HAP-1 (cell line): ENCODE measurements at regions not wholly inside any gene's neighbourhood (a gene's known extent, or its start where the extent isn't known, plus 50 kb on each side); places are given as distances from the start of the nearest gene placed in this dataset.

Source experiments
- DNase-seq, 2 experiments: peaks; one replicate each; pipeline ENCODE4 v3.0.0-alpha.2; 2016 to 2020; ENCODE audit warnings: low spot score in 2 of 2
- H3K27me3 ChIP-seq: fragments of 250-450 bp; sonication (Bioruptor Pico); 2 replicates; pipeline ENCODE4 v1.5.1; 2020; ENCODE audit warnings: low read depth, mild to moderate bottlenecking, moderate library complexity
- H3K36me3 ChIP-seq: fragments of 250-450 bp; sonication (Bioruptor Pico); replicated peaks from 2 replicates; pipeline ENCODE4 v1.5.1; 2020; ENCODE audit warnings: mild to moderate bottlenecking
- H3K4me1 ChIP-seq: fragments of 250-450 bp; sonication (Bioruptor Pico); 2 replicates; pipeline ENCODE4 v1.5.1; 2020; ENCODE audit warnings: mild to moderate bottlenecking
- H3K4me3 ChIP-seq: fragments of 250-450 bp; sonication (Bioruptor Pico); 2 replicates; pipeline ENCODE4 v1.5.1; 2020; ENCODE audit warnings: mild to moderate bottlenecking, moderate library complexity
- H3K9me3 ChIP-seq: fragments of 250-450 bp; sonication (Bioruptor Pico); 2 replicates; pipeline ENCODE4 v1.5.1; 2020; ENCODE audit warnings: mild to moderate bottlenecking, moderate library complexity
- in situ Hi-C: fragments of 300-500 bp; cut with MboI; formaldehyde crosslinking; loops from 3 replicates; pipeline ENCODE4 v1.14.3; 2020; ENCODE audit warnings: low sequenced_read_pairs, inconsistent platforms, mixed read lengths

DNA sequence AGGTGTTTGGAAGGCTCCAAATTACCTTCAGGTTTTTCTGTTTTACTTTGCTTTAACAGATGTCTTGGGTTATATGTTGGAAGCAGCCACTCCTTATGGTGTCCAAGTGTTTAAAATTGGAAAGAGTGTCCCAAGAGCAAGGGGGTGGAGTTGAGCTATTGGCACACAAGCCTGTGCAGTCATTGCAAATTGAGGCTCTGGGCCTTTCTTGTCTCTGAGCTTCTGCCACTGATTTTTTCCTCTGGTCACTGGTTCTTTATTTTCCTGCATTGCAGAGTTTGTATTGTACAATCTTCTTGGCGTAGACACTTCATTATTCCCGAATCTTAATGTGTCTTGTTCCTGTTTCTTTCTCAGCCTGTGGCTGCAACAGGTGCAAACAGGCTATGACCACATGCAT lies 598.8 kb downstream of the RNF144B start:
- H3K36me3 ChIP-seq = no peaks in the 10 kb centered on the region
- H3K9me3 ChIP-seq = no peaks in the 10 kb centered on the region
- H3K4me3 ChIP-seq = no peak overlapping the region
- no peaks in the 10 kb centered on the region for H3K4me1 ChIP-seq
- no peak for DNase-seq
- no peaks in the 10 kb centered on the region for H3K27me3 ChIP-seq
- in situ Hi-C loops = no loop called here

GRCh38 chr6:18988636-18989035 lies 601.5 kb downstream of the RNF144B start:
- no peak for DNase-seq
- Histone ChIP-seq H3K4me1 (no peaks in the 10 kb centered on the region), H3K27me3 (no peaks in the 10 kb centered on the region), H3K36me3 (no peaks in the 10 kb centered on the region), H3K4me3 (no peak overlapping the region), H3K9me3 (no peaks in the 10 kb centered on the region)
- in situ Hi-C loops = no loop called here

GRCh38 chr6:18990059-18990978 lies 603.2 kb downstream of the RNF144B start:
- H3K4me3 ChIP-seq = no peak overlapping the region

DNA sequence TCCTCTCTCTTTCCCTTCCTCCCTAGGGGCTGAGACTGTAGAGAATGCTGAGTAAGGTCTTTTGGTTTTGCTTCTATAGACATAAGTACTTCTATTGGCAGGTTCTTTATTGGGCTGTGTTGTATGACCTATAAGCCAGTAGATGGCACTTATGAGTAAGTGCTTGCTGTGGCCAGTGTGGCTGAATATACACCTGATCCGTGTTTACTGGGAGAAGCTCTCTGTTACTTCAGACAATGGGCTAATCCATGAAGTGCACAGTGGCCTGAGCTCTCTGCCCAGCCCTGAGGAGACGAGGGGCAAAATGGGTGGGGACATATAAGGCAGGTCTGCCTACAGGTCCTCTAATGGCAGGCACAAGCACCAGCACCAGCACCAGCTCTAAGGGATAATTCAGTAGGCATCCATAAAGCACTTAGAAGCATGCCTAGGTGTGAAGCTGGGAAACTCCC lies 610.3 kb downstream of the RNF144B start:
- peak; percentile 12 to 42 for DNase-seq
- Histone ChIP-seq H3K36me3 (no peaks in the 10 kb centered on the region), H3K27me3 (no peaks in the 10 kb centered on the region), H3K9me3 (no peaks in the 10 kb centered on the region), H3K4me3 (no peak overlapping the region), H3K4me1 (no peaks in the 10 kb centered on the region)
- in situ Hi-C loops = no loop called here

More at GRCh38 chr6:18990059-18990978, 603.2 kb downstream of the RNF144B start:
- peak; percentile 34 to 84 for DNase-seq
- Histone ChIP-seq H3K9me3 (no peaks in the 10 kb centered on the region), H3K4me1 (no peaks in the 10 kb centered on the region), H3K36me3 (no peaks in the 10 kb centered on the region), H3K27me3 (no peaks in the 10 kb centered on the region)
- in situ Hi-C loops = no loop called here

DNA sequence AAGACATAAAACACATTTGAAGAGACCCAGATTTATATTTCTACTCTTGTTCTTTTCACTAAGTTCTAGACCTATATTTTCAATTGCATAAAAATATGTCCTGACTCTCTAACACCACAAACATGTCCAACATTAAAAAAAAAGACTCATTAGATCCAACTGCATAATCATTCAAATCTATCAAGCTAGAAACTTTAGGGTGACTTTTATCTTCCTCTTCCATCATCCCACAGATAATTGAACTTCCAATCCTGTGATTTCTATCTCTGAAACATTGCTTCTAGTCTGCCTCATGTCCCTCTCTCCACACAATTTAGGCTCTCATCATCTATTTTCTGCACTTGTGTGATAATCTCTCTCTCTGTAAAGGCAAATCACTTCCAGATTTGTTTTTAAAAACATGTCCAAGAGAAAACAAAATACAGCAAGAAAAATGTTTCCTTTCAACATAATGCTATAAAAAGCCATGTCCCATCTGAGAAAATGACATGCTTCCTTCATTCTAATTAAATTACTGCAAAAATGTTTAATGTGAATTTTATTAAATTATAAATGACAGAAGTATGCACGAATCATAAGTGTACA lies 615.9 kb downstream of the RNF144B start:
- no peaks in the 10 kb centered on the region for H3K4me1 ChIP-seq
- in situ Hi-C loops = no loop called here

GRCh38 chr6:19004176-19004575 lies 617.0 kb downstream of the RNF144B start:
- H3K4me1 ChIP-seq = no peaks in the 10 kb centered on the region
- DNase-seq = no peak
- H3K9me3 ChIP-seq = no peaks in the 10 kb centered on the region
- no peaks in the 10 kb centered on the region for H3K36me3 ChIP-seq
- H3K4me3 ChIP-seq = no peak overlapping the region
- H3K27me3 ChIP-seq = 0 out of 2 replicates have a peak, but pooled peaks cover 2% of the 10 kb centered on the region
- in situ Hi-C loops = no loop called here

More for the DNA sequence above, 615.9 kb downstream of the RNF144B start:
- no peaks in the 10 kb centered on the region for H3K36me3 ChIP-seq
- 0 out of 2 replicates have a peak, but pooled peaks cover 2% of the 10 kb centered on the region for H3K27me3 ChIP-seq
- no peaks in the 10 kb centered on the region for H3K9me3 ChIP-seq
- DNase-seq = no peak
- H3K4me3 ChIP-seq = no peak overlapping the region

DNA sequence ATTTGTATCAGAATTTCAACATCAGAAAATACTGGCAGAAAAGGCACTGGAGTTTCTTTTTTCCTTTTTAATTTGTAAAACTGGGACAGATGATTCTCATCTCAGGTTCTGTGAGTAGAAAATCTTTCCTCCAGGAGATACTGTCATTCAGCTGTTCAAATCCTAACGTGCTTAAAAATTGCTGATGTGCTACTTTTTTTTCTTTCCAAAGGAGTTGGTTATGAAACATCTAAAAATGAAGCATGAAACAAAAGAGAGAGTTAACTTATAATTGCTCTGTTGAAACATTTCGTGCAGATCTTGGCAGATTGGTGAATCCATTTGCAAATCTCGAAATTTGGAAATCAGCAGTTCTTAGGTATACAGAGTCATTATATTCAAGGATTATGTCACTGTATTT lies 622.6 kb downstream of the RNF144B start:
- Histone ChIP-seq H3K27me3 (no peaks in the 10 kb centered on the region), H3K36me3 (no peaks in the 10 kb centered on the region), H3K9me3 (no peaks in the 10 kb centered on the region), H3K4me3 (no peak overlapping the region), H3K4me1 (no peaks in the 10 kb centered on the region)
- DNase-seq = no peak
- in situ Hi-C loops = no loop called here

DNA sequence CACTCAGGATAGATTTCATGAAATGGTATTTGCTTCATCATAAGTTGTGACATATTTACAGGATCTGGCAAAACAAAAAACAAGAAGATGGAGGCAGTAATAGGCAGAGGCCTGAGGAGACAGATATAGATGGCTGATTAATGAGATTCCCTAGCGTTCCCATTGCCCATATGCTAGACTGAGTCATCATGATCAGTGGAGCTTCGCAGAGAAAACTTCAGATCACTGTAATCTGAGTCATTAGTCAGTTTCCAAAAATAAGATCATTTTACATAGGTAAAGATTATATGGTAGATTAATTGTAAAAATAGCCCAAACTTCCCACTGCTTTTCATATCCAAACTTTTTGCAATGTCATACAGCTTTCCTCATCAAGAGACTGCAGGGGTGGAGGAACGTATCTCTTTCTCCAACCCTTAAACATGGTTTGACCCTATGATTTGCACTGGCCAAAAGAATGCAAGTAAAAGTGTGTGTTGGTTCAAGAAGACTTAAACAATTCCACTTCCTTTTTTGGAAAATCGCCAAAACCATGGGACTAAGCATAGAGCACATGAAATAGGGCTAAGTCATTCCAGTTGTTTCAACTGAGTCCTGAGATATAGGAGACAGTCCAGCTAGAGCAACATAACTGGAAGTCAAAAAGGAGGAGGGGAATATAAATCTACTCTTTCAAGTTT lies 626.0 kb downstream of the RNF144B start:
- DNase-seq = no peak
- no peaks in the 10 kb centered on the region for H3K27me3 ChIP-seq
- no peaks in the 10 kb centered on the region for H3K36me3 ChIP-seq
- no peaks in the 10 kb centered on the region for H3K9me3 ChIP-seq
- H3K4me1 ChIP-seq = no peaks in the 10 kb centered on the region
- H3K4me3 ChIP-seq = no peak overlapping the region
- in situ Hi-C loops = no loop called here

GRCh38 chr6:19024737-19025136 lies 637.6 kb downstream of the RNF144B start:
- H3K36me3 ChIP-seq = no peaks in the 10 kb centered on the region
- H3K4me3 ChIP-seq = no peak overlapping the region
- no peaks in the 10 kb centered on the region for H3K4me1 ChIP-seq
- DNase-seq = peak; percentile 5 to 11
- in situ Hi-C loops = no loop called here
- H3K27me3 ChIP-seq = no peaks in the 10 kb centered on the region; the same call in 1 of the 2 replicates
- H3K9me3 ChIP-seq = no peaks in the 10 kb centered on the region

- Histone ChIP-seq H3K27me3 (no peaks in the 10 kb centered on the region), H3K36me3 (no peaks in the 10 kb centered on the region), H3K4me1 (no peaks in the 10 kb centered on the region), H3K4me3 (no peak overlapping the region), H3K9me3 (no peaks in the 10 kb centered on the region)
- in situ Hi-C loops = no loop called here
- no peak for DNase-seq
Measured at GRCh38 chr6:19028201-19028600, 641.1 kb downstream of the RNF144B start.

DNA sequence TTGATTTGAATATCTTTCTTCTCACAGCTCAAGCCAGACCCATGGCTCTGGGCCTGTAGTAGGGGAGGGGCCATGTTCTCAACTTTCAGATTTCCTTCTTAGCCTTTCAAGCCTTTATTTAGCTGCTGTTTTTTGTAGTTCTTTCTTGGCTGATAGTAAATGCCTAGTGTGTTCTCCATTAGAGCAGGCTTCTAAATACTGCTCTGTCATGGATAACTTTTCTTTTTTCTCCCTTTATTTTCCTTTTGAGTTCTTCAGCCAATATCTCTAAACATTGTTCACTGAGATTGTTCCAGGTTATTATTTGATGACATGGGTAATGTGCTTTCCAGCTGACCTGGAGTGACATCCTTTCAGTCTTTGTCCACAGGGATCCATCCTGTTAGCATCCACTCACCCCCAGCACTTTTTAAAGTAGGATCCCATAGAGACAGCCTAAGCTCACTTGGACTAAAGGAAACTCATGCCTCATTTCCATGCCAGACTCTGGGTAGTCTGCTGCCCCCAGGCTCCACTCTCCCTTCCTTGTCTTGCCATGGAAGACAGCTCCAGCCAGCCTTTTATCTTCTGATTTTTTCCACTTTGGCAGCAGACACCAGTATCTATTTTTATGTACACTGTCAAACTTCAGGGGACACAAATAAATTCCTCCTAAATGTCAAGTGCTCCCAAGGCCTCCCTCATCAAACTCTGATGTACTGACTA lies 645.6 kb downstream of the RNF144B start:
- no peak for DNase-seq
- H3K27me3 ChIP-seq = no peaks in the 10 kb centered on the region
- H3K4me3 ChIP-seq = no peak overlapping the region
- no peaks in the 10 kb centered on the region for H3K36me3 ChIP-seq
- in situ Hi-C loops = no loop called here
- no peaks in the 10 kb centered on the region for H3K9me3 ChIP-seq
- H3K4me1 ChIP-seq = no peaks in the 10 kb centered on the region

- no peak for DNase-seq
- Histone ChIP-seq H3K4me1 (no peaks in the 10 kb centered on the region), H3K9me3 (no peaks in the 10 kb centered on the region), H3K4me3 (no peak overlapping the region), H3K27me3 (no peaks in the 10 kb centered on the region), H3K36me3 (no peaks in the 10 kb centered on the region)
- in situ Hi-C loops = no loop called here
Measured at GRCh38 chr6:19033683-19034082, 646.5 kb downstream of the RNF144B start.

DNA sequence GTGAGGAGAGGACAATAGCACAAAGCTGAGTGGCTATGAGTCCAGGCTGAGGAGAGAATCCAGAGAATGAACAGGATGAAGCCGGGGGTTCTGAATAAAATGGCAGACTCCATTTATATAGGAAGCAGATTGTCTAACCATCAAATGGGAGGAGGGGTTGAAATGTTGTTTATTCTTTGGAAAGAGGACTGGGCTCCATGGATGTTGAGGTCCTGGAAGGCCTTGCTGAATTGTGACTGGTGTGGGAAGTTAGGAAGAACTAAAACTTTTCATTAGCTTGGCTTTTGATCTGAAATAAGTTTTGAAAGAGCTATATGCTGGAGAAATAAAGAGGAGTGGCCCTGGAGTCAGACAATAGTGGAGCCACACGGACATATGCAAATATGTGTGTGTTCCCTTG lies 647.8 kb downstream of the RNF144B start:
- in situ Hi-C loops = no loop called here
- Histone ChIP-seq H3K4me1 (no peaks in the 10 kb centered on the region), H3K9me3 (no peaks in the 10 kb centered on the region), H3K27me3 (no peaks in the 10 kb centered on the region), H3K36me3 (no peaks in the 10 kb centered on the region), H3K4me3 (no peak overlapping the region)
- DNase-seq = no peak
